ENCODE measurements at regions not wholly inside any gene's neighbourhood (a gene's known extent, or its start where the extent isn't known, plus 50 kb on each side); places are given as distances from the start of the nearest gene placed in this dataset.
A peak's percentile ranks its signal among the peaks of the same experiment; 100 is the strongest.

GRCh38 chr2:239589833-239590232, 189.0 kb upstream of the HDAC4 start:
- Histone ChIP-seq H3K36me3 (replicated peaks in 1 of 2; ENCODE audit: control insufficient read depth in 1 of 2, insufficient read depth in 2 of 2, low read length in 2 of 2) (no peaks in the 10 kb centered on the region), H3K4me2 (replicated peaks; ENCODE audit: extremely low read depth, low read length, poor library complexity, severe bottlenecking) (no peak overlapping the region), H3K4me3 (replicated peaks in 1 of 3; ENCODE audit: low read depth in 2 of 3, low read length in 3 of 3) (no peak overlapping the region), H3K9me3 (replicated peaks in 1 of 2; ENCODE audit: control insufficient read depth in 1 of 2, insufficient read depth in 1 of 2, low read length in 2 of 2) (peaks cover 0 to 16% of the 10 kb centered on the region in 2 donors), H3K4me1 (ENCODE audit: control insufficient read depth in 1 of 2, insufficient read depth in 2 of 2, low read length in 2 of 2) (peaks cover 30 to 36% of the 10 kb centered on the region in 2 donors), H3K79me2 (ENCODE audit: insufficient read depth, low read length) (no peaks in the 10 kb centered on the region), H2AFZ (ENCODE audit: insufficient read depth, low read depth, low read length, poor library complexity, severe bottlenecking) (no peak overlapping the region), H3K9ac (ENCODE audit: insufficient read depth, low read length, poor library complexity, severe bottlenecking) (no peak overlapping the region), H3K27ac (ENCODE audit: low read depth in 1 of 2, low read length in 2 of 2) (no peak overlapping the region), H3K27me3 (ENCODE audit: control insufficient read depth in 2 of 2, insufficient read depth in 2 of 2, low read length in 2 of 2) (no peaks in the 10 kb centered on the region), H4K20me1 (ENCODE audit: insufficient read depth, low read length) (no peaks in the 10 kb centered on the region)
- Mint-ChIP-seq H3K27me3 (ENCODE audit: low read depth in 3 of 3) (peaks cover 5 to 6% (median 6%) of the 10 kb centered on the region in 3 donors), H3K9me3 (peaks cover 7 to 18% (median 11%) of the 10 kb centered on the region in 7 donors), H3K4me3 (no peak overlapping the region), H3K27ac (no peak overlapping the region), H3K36me3 (peaks cover 0 to 2% of the 10 kb centered on the region in 2 donors), H3K4me1 (peaks cover 31% of the 10 kb centered on the region)
- no peak for DNase-seq
- TF ChIP-seq CTCF (IDR thresholded peaks at IDR 0.05), result no peak
- WGBS (ENCODE audit: insufficient coverage), result 96% methylated on average over 8 of the region's 10 CpGs
- intact Hi-C loops (cut with micrococcal nuclease), result no loop called here

GRCh38 chr2:239589270-239589825, 188.5 kb upstream of the HDAC4 start:
- Histone ChIP-seq H4K20me1 (ENCODE audit: insufficient read depth, low read length) (no peaks in the 10 kb centered on the region), H3K79me2 (ENCODE audit: insufficient read depth, low read length) (no peaks in the 10 kb centered on the region), H3K4me3 (replicated peaks in 1 of 3; ENCODE audit: low read depth in 2 of 3, low read length in 3 of 3) (no peak overlapping the region), H3K9ac (ENCODE audit: insufficient read depth, low read length, poor library complexity, severe bottlenecking) (no peak overlapping the region), H3K27ac (ENCODE audit: low read depth in 1 of 2, low read length in 2 of 2) (no peak overlapping the region), H3K36me3 (replicated peaks in 1 of 2; ENCODE audit: control insufficient read depth in 1 of 2, insufficient read depth in 2 of 2, low read length in 2 of 2) (no peaks in the 10 kb centered on the region), H2AFZ (ENCODE audit: insufficient read depth, low read depth, low read length, poor library complexity, severe bottlenecking) (peak overlapping the region; percentile 65), H3K4me2 (replicated peaks; ENCODE audit: extremely low read depth, low read length, poor library complexity, severe bottlenecking) (no peak overlapping the region), H3K27me3 (ENCODE audit: control insufficient read depth in 2 of 2, insufficient read depth in 2 of 2, low read length in 2 of 2) (no peaks in the 10 kb centered on the region), H3K9me3 (replicated peaks in 1 of 2; ENCODE audit: control insufficient read depth in 1 of 2, insufficient read depth in 1 of 2, low read length in 2 of 2) (peaks cover 0 to 16% of the 10 kb centered on the region in 2 donors), H3K4me1 (ENCODE audit: control insufficient read depth in 1 of 2, insufficient read depth in 2 of 2, low read length in 2 of 2) (peaks cover 30 to 36% of the 10 kb centered on the region in 2 donors)
- H3K4me1 Mint-ChIP-seq, result peaks cover 31% of the 10 kb centered on the region
- peak overlapping the region in 1 of 2 donors; percentile 73 for H3K4me3 Mint-ChIP-seq
- peak overlapping the region in 3 of 7 donors; percentile 28 to 69 (median 62) for H3K27ac Mint-ChIP-seq
- intact Hi-C loops (cut with micrococcal nuclease), result no loop called here
- H3K36me3 Mint-ChIP-seq, result peaks cover 0 to 2% of the 10 kb centered on the region in 2 donors
- no peak for TF ChIP-seq CTCF (IDR thresholded peaks at IDR 0.05)
- 67% methylated on average over 2 of the region's 7 CpGs for WGBS (ENCODE audit: insufficient coverage)
- H3K9me3 Mint-ChIP-seq, result peaks cover 7 to 18% (median 11%) of the 10 kb centered on the region in 7 donors
- no peak for DNase-seq
- peaks cover 5 to 10% (median 7%) of the 10 kb centered on the region in 3 donors for H3K27me3 Mint-ChIP-seq (ENCODE audit: low read depth in 3 of 3)
